Keratinocyte (primary cell): ENCODE measurements at regions not wholly inside any gene's neighbourhood (a gene's known extent, or its start where the extent isn't known, plus 50 kb on each side); places are given as distances from the start of the nearest gene placed in this dataset.

Source experiments
- CTCF ChIP-seq, 3 experiments: IDR thresholded peaks in 1 of 3; conservative IDR thresholded peaks in 1 of 3; optimal IDR thresholded peaks in 1 of 3; 2 replicates in 2 of 3; 3 replicates in 1 of 3; pipeline versions ENCODE3 to v1.5.1; 2011; ENCODE audit warnings: low read length in 3 of 3, mild to moderate bottlenecking in 3 of 3, moderate library complexity in 2 of 3, control low read depth in 1 of 3, inconsistent platforms in 1 of 3; ENCODE audit not compliant: insufficient read depth in 2 of 3; ENCODE audit errors: extremely low read depth in 1 of 3
- EZH2 ChIP-seq: IDR thresholded peaks from one replicate; pipeline ENCODE4 v1.6.1; 2012; ENCODE audit warnings: inconsistent platforms, mild to moderate bottlenecking, low read length, moderate library complexity

GRCh38 chr17:6352016-6352415 lies 82.9 kb downstream of the AIPL1 start:
- no peak for TF ChIP-seq CTCF (optimal IDR thresholded peaks at IDR 0.05 in 1 of 3, IDR thresholded peaks at IDR 0.05 in 1 of 3, conservative IDR thresholded peaks at IDR 0.05 in 1 of 3; ENCODE audit: extremely low read depth in 1 of 3, insufficient read depth in 2 of 3, low read length in 3 of 3)
- no peak for TF ChIP-seq EZH2
